Suppressor macrophage treated with lipopolysaccharide for 1 hour (primary cell): ENCODE measurements at regions not wholly inside any gene's neighbourhood (a gene's known extent, or its start where the extent isn't known, plus 50 kb on each side); places are given as distances from the start of the nearest gene placed in this dataset.

ENCODE experiments used
- DNase-seq, 3 donors: peaks; one replicate each; pipeline ENCODE4 v3.0.0-alpha.2; 2020 to 2022

DNA sequence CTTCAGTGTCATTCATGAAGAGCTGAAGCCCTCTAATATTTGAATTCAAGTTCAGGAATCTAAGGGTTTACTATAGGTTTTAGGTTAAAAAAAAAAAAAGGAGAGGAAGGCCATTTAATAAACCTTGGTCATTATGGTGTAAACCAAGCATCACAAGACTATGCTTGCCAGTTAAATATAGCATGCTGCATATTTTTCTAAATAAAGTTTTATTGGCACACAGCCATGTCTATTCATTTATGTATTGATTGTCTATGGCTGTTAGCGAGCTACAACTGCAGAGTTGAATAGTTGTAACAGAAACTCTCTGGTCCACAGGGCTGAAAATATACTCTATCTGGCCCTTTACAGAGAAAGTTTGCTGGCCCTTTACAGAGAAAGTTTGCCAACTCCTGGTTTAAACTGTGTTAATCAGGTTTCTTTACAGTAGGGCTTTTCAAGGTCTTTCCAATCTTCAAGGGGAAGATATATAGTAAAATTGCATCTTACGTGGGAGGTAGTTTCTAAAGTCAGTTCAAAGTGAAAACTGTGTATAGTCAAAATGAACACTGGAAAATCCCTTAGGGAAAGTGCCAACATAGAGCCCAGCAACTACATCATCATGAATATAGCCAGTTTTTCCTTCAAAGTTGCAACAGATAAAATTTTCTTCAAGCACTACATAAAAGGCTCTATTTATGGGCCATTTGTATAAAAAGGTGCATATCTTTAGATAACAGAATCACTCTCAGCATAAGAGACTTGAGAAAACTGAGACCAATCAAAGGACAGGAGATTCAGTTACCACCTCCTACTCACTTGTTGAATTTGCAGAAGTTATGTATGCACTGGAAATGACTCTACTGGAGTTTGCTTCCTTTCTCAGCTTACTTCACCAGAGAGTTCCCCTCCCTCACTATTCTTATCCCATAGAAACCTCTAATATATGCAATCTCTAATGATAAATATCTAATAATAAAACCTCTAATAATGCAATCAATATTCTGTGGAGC, 49.7 kb upstream of the FRMD4B start:
- peak; percentile 64 to 89 (median 84) for DNase-seq
